ENCODE measurements at regions not wholly inside any gene's neighbourhood (a gene's known extent, or its start where the extent isn't known, plus 50 kb on each side); places are given as distances from the start of the nearest gene placed in this dataset.
A peak's percentile ranks its signal among the peaks of the same experiment; 100 is the strongest.

DNA sequence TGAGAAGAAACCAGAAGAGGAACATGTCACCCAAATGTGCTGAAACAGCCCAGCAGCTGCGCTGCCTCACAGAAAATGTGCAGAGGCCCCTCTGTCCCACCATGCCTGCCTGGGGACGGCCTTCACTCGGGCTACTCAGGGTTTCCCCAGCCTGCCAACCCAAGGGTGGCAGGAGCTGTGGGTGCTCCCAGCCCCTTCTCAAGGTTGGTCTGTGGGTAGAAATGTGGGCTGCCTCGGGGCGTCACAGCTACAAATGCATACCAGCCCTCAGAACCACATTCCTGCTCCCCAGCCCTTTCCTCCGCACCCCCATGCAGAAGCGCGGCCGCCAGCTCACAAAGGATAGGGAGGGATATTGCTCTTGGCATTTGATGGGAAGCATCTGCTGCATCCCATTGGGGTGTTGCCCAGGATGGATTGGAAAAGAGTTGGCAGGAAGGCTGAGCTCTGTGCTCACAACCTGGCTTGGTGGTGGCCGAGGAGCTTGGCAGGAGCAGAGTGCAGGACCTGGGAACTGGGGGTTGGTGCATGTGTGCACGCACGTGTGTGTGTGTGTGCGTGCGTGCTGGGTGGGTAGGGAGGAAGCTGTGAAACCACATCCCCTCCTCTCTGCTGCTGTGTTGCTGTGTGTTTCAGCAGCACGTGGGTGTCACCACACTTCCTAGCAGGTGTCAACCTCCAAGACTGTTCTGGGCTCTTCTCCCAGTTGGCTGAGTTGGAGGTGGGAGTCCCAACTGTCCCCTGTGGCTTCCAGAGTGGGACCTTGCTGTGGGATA, 304.4 kb downstream of the SEC14L1 start:
- no peak for DNase-seq (ENCODE audit: low spot score)

GRCh38 chr17:77445760-77446532, 305.2 kb downstream of the SEC14L1 start:
- no peak for DNase-seq (ENCODE audit: low spot score)

- no peak for DNase-seq (ENCODE audit: low spot score)
These were observed 306.3 kb downstream of the SEC14L1 start for GRCh38 chr17:77446940-77447634.

DNA sequence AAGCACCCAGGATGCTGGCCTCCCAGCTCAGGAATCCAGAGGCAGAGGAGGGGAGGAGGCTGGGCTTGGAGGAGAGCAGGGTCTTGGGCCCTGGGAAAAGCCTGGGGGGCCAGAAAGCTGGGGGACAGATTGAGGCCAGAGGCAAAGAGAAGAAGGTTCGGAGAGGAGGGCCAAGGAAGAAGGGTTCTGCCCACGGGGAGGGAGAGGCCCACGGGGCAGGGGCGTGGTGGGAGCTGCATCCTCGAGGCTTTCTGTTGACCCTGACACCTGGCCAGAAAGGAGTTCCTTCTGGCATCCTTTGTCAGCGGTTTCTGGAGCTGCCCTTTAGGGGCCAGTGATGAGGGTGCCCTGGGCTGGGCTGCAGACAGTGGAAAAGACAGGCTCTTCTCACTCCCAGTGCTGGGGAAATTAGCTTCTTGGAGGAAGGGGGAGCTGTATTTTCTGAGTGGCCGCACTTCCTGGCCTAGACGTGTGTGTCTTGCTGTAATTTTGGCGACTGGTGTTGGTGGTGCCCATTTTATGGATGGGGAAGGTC, 308.7 kb downstream of the SEC14L1 start:
- DNase-seq (ENCODE audit: low spot score), result no peak

GRCh38 chr17:77449908-77450741, 309.4 kb downstream of the SEC14L1 start:
- peak; percentile 82 for DNase-seq (ENCODE audit: low spot score)

DNA sequence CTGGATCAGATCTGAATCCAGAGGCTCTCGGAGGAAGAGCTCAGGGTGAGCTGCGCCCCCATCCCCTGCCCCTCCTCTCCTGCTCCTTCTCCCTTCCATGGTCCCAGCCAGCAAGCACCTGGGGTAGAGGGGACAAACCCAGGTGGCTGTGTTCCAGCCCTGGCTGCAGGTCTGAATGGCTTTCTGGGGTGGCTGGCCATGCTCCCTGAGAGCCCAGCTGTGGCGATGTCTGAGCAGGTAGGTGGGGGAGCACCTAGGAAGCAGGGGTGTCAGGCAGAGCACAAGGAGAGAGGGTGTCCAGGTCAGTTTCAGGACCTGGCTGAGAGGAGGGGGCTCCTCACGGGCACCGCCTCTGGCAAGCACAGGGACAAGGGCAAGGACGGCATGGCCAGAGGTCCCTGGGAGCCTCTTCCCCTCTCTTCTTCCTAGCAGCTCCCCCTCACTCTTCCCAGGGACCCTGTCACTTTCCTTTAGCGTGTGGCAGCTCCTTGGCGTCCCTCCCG, 310.0 kb downstream of the SEC14L1 start:
- no peak for DNase-seq (ENCODE audit: low spot score)

DNA sequence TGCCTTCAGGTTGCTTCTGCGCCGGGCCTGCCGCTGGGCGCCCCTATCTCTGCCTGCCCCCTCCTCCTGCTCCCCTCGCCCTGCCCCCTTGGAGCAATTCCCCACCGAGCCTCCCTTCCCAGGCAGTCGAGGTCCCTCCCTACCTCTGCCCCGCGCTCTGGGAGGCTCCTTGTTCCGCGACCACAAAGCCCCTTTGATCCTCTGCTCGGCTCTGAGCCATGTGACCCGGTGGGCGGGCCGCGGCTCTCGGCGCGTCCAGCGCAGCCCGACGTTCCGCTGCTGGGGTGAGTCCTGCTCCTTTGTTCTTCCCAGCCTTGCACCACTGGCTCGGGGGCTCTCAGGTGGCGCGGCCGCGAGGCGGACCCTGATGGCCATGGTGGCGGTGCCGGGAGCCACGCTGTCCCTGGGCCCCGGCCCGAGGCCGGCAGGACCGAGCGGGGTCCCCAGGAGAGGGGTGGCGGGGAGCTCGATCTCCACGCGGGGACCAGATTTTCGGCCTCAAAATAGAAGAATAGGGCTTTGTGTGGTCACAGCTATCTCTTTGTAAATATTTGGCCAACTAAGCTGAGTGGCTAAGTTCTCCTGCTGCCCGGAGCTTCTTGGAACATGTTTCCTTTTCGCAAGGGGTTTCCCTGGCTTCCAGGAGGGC, 310.6 kb downstream of the SEC14L1 start:
- DNase-seq (ENCODE audit: low spot score), result peak; percentile 94

- DNase-seq (ENCODE audit: low spot score), result peak; percentile 71
These were observed 311.4 kb downstream of the SEC14L1 start for GRCh38 chr17:77451894-77452852.

DNA sequence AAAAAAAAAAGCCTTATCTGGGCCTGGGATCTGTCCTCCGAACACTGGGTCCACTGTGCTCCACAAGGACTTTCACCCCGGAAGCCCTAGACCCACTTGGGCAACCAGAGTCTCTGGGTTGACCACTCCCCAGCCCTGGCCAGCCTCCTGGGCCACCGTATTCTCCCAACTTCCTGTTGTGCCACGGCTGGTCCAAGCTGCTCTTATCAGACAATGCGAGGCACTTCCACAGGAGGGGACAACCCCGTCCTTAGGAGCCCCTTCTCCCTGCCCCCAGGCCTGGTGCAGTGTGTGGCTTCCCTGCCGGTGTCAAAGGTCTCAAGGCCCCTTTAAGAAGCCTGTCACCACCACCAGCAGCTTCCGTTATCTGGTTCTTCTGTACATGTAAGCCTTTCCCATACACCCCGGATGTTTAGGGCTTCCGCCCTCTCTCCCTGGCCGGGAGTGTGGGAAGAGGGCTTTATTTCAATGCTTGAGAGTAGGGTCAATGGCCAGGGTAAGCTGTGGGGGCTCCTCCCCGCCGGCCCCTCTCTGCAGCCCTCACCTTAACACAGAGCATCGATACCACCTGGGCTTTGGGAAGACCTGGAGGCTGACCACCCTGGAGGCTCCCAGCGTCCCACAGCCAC, 313.0 kb downstream of the SEC14L1 start:
- peak; percentile 86 for DNase-seq (ENCODE audit: low spot score)

DNA sequence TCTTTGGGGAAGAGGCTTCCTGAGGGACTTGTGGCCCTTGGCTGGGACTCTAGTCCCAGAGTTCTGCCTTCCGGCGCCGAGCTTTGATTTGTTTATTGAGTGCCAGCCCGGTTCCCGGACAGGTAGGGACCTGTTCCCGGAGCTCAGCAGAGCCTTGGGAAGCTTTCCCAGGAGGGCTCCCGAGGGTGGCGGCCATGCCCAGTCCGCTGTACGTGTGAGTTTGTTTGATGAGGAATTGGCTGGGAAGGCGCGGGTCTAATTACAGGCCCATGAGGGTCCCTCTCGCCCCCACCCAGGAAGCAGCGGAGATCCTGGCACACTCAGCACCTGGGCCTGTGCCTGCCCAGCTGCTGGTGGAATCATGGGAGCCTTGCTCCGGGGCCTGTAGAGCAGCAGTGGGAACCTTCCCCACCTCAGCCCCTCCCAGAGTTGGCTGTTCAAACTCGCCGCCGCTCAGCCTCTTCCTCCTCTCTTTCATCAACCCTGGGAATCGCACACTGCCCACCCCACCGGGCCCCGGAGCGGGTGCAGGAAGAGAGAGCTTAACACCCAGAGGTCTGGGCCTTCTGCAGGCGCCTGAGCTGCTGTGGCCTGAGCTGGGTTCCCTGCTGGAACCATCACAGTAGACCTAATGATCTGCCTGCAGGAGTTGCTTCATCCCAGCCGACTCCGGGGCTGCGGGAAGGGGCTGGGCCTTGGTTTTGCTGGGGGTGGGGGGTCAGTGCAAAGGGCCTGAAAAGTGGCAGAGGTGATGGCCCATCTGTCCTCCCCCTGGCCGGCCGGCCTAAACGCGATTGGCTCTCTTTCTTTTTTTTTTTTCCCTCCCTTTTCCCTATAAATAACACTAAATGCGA, 313.7 kb downstream of the SEC14L1 start:
- DNase-seq (ENCODE audit: low spot score), result no peak

DNA sequence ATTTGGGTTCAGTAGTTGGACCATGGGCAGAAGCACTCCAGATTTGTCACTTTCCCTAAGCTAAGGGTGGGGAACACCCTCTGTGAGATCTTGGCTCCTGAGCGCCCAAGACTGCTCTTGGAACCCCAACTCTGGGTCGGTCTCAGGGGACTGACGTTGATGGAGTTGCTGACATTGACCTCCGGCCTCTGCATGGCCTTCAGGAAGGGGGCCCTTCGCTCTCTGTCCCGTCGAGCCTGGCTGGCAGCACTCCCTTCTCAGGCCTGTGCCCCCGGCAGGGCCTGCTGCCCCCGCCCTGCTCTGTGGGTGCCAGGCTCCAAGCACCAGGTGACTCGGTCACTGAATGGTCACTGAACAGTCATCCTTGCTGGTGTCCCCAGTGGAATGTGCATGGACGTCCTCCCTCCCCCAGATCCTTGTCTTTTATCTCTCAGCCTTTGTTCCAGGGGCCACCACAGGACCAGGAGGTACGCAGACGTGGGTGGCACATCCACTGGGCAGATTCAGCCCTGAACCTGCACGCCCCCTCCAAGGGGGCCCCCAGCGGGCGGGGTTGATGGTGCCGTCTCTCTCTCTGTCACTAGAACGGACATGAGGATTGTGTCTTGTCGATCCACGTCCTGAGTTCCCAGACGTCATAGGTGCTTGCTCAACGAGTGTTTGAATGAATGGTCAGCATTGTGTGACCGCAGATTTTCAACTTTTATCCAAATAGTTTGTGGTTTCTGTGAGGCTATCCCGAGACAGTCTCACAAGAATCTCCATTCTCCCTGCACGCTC, 314.5 kb downstream of the SEC14L1 start:
- DNase-seq (ENCODE audit: low spot score), result no peak

GRCh38 chr17:77455891-77456260, 315.1 kb downstream of the SEC14L1 start:
- DNase-seq (ENCODE audit: low spot score), result no peak

- no peak for DNase-seq (ENCODE audit: low spot score)
These were observed 315.6 kb downstream of the SEC14L1 start for GRCh38 chr17:77456271-77456950.

DNA sequence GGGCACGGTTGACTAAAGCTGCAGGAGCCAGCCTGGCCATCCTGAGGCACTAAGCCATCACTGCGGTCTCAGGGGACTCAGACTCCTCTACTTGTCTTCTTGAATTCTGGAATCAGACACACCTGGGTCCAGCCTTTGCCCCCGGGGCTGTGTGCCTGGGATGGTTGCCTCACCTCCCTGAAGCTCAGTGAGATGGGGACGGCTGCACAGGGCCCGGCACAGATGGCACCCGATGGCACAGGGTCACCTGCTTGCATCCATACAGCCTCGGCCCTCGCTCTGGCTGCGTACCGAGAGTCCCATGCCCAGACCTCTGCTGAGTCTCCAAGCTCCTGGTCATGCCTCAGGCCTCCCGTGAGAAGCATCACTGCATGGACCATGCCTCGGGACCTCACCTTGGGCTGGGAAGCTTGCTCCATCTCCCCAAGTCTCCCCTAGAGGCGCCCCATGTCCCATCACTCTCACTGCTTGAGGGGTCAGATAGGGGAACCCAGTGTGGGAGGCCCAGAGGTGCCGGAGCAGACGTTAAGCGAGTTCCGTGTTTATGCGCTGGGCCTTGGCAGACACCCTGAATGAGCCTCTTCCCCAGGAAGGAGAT, 316.3 kb downstream of the SEC14L1 start:
- DNase-seq (ENCODE audit: low spot score), result no peak

- no peak for DNase-seq (ENCODE audit: low spot score)
These were observed 316.9 kb downstream of the SEC14L1 start for GRCh38 chr17:77457572-77458201.

All from HuH-7 (cell line).